CD4-positive, alpha-beta T cell (primary cell): ENCODE measurements at regions not wholly inside any gene's neighbourhood (a gene's known extent, or its start where the extent isn't known, plus 50 kb on each side); places are given as distances from the start of the nearest gene placed in this dataset.

Experiments used
- ATAC-seq: fragments of 200-7000 bp; cut with Tn5 transposase; one replicate; pipeline ENCODE4 v1.10.0; 2022; ENCODE audit warnings: mild to moderate bottlenecking; ENCODE audit not compliant: poor library complexity
- CTCF ChIA-PET: fragments of 350-600 bp; sonication (Branson Sonifier 250); formaldehyde crosslinking; loops from one replicate; lab custom pipeline; 2021; ENCODE audit warnings: antibody characterized with exemption, inconsistent platforms; lab: Charles Lee
- POLR2A ChIA-PET: fragments of 350-600 bp; sonication (Branson Sonifier 250); formaldehyde crosslinking; loops from one replicate; lab custom pipeline; 2021; ENCODE audit warnings: antibody characterized with exemption, inconsistent platforms; lab: Charles Lee
- DNase-seq, 14 experiments: peaks; one replicate each; pipeline ENCODE4 v3.0.0-alpha.2; 2013 to 2020; ENCODE audit warnings: mixed read lengths in 2 of 14
- H3K27ac ChIP-seq, 2 donors: one replicate each; pipeline versions ENCODE4 v1.5.1 to v1.7.0; 2013; ENCODE audit warnings: low read length in 2 of 2, low read depth in 1 of 2, mild to moderate bottlenecking in 1 of 2
- H3K27me3 ChIP-seq, 2 experiments: 1 replicate in 1 of 2; 2 replicates in 1 of 2; pipeline versions ENCODE4 v1.6.1 to v1.7.0; 2013; ENCODE audit warnings: low read length in 2 of 2, control low read depth in 1 of 2, mild to moderate bottlenecking in 1 of 2, moderate library complexity in 1 of 2; ENCODE audit not compliant: insufficient read depth in 2 of 2, control insufficient read depth in 1 of 2
- H3K36me3 ChIP-seq: one replicate; pipeline ENCODE4 v1.6.1; 2013; ENCODE audit warnings: low read length, control low read depth; ENCODE audit not compliant: insufficient read depth
- H3K4me1 ChIP-seq: one replicate; pipeline ENCODE4 v1.6.1; 2013; ENCODE audit warnings: low read length, control low read depth; ENCODE audit not compliant: insufficient read depth
- H3K4me3 ChIP-seq: one replicate; pipeline ENCODE4 v1.5.1; 2013; ENCODE audit warnings: mild to moderate bottlenecking, low read length, moderate library complexity
- H3K9me3 ChIP-seq, 2 experiments: 1 replicate in 1 of 2; 2 replicates in 1 of 2; pipeline versions ENCODE4 v1.6.1 to v1.7.0; 2013; ENCODE audit warnings: low read length in 2 of 2, mild to moderate bottlenecking in 2 of 2, control low read depth in 1 of 2, moderate library complexity in 1 of 2; ENCODE audit not compliant: control insufficient read depth in 1 of 2, insufficient read depth in 1 of 2
- H3K27ac Mint-ChIP-seq: one replicate; pipeline ENCODE4 v1.8.0; 2020; ENCODE audit warnings: mixed read lengths
- H3K27me3 Mint-ChIP-seq: one replicate; pipeline ENCODE4 v1.8.0; 2021; ENCODE audit warnings: mixed read lengths
- H3K36me3 Mint-ChIP-seq: one replicate; pipeline ENCODE4 v1.8.0; 2021; ENCODE audit warnings: low read depth, mixed read lengths
- H3K4me1 Mint-ChIP-seq: one replicate; pipeline ENCODE4 v1.8.0; 2021; ENCODE audit warnings: low read depth, mixed read lengths
- H3K4me3 Mint-ChIP-seq: one replicate; pipeline ENCODE4 v1.8.0; 2020; ENCODE audit warnings: mild to moderate bottlenecking, mixed read lengths
- H3K9me3 Mint-ChIP-seq: one replicate; pipeline ENCODE4 v1.8.0; 2020; ENCODE audit warnings: mixed read lengths
- CTCF ChIP-seq: fragments of 200-600 bp; IDR thresholded peaks from one replicate; pipeline ENCODE4 v1.8.0; 2022; ENCODE audit warnings: antibody characterized with exemption, mild to moderate bottlenecking
- intact Hi-C, 2 experiments: fragments of 100-400 bp; cut with DNase I in 1 of 2; cut with micrococcal nuclease in 1 of 2; formaldehyde crosslinking; loops; one replicate each; pipeline versions ENCODE4 v1.15.1 to v1.9.0; 2023 to 2025; cut with DNase I, micrococcal nuclease

- DNase-seq (no peak), ATAC-seq (no peak)
- CTCF ChIA-PET, result no interaction called here
- Mint-ChIP-seq H3K27me3 (no peaks in the 10 kb centered on the region), H3K36me3 (no peaks in the 10 kb centered on the region), H3K27ac (no peak overlapping the region), H3K9me3 (peaks cover 2% of the 10 kb centered on the region), H3K4me1 (no peaks in the 10 kb centered on the region), H3K4me3 (no peak overlapping the region)
- Histone ChIP-seq H3K27me3 (no peaks in the 10 kb centered on the region), H3K36me3 (no peaks in the 10 kb centered on the region), H3K4me1 (no peaks in the 10 kb centered on the region), H3K4me3 (no peak overlapping the region), H3K27ac (no peak overlapping the region), H3K9me3 (no peaks in the 10 kb centered on the region)
- no peak for TF ChIP-seq CTCF
- intact Hi-C loops, result no loop called here
- POLR2A ChIA-PET, result no interaction called here
Measured at GRCh38 chr13:106332621-106333020, 202.8 kb downstream of the EFNB2 start.

- H3K27me3 Mint-ChIP-seq, result no peaks in the 10 kb centered on the region
- ATAC-seq (no peak), DNase-seq (no peak)
- no peak for TF ChIP-seq CTCF
- Histone ChIP-seq H3K27ac (no peak overlapping the region), H3K36me3 (no peaks in the 10 kb centered on the region), H3K27me3 (no peaks in the 10 kb centered on the region), H3K4me3 (no peak overlapping the region), H3K4me1 (no peaks in the 10 kb centered on the region), H3K9me3 (no peaks in the 10 kb centered on the region)
- H3K4me1 Mint-ChIP-seq, result no peaks in the 10 kb centered on the region
- no peaks in the 10 kb centered on the region for H3K36me3 Mint-ChIP-seq
- POLR2A ChIA-PET, result no interaction called here
- peaks cover 2% of the 10 kb centered on the region for H3K9me3 Mint-ChIP-seq
- CTCF ChIA-PET, result no interaction called here
- intact Hi-C loops, result no loop called here
- H3K4me3 Mint-ChIP-seq, result no peak overlapping the region
- no peak overlapping the region for H3K27ac Mint-ChIP-seq
Measured at GRCh38 chr13:106331116-106331515, 204.3 kb downstream of the EFNB2 start.

GRCh38 chr13:106329941-106330340, 205.5 kb downstream of the EFNB2 start:
- H3K4me3 ChIP-seq, result no peak overlapping the region
- no peaks in the 10 kb centered on the region for H3K4me1 Mint-ChIP-seq
- ChIA-PET CTCF (interaction anchor here (1.0 kb wide), 1 partner anchor 14 kb away, joined by 3 read pairs; no protein-coding TSS in a partner anchor), POLR2A (no interaction called here)
- no peak for TF ChIP-seq CTCF
- H3K27ac ChIP-seq, result no peak overlapping the region
- ATAC-seq, result no peak
- H3K27ac Mint-ChIP-seq, result no peak overlapping the region
- H3K4me3 Mint-ChIP-seq, result no peak overlapping the region
- no peaks in the 10 kb centered on the region for H3K9me3 ChIP-seq
- intact Hi-C loops, result no loop called here
- no peaks in the 10 kb centered on the region for H3K27me3 Mint-ChIP-seq
- H3K9me3 Mint-ChIP-seq, result peaks cover 2% of the 10 kb centered on the region
- no peaks in the 10 kb centered on the region for H3K36me3 ChIP-seq
- no peaks in the 10 kb centered on the region for H3K27me3 ChIP-seq
- H3K36me3 Mint-ChIP-seq, result no peaks in the 10 kb centered on the region
- no peak for DNase-seq
- no peaks in the 10 kb centered on the region for H3K4me1 ChIP-seq
